ENCODE measurements at regions not wholly inside any gene's neighbourhood (a gene's known extent, or its start where the extent isn't known, plus 50 kb on each side); places are given as distances from the start of the nearest gene placed in this dataset.

- H3K4me2 ChIP-seq (ENCODE audit: low read length): no peak overlapping the region
- H3K4me1 ChIP-seq (ENCODE audit: control insufficient read depth, low read length): no peaks in the 10 kb centered on the region
- no peaks in the 10 kb centered on the region for H3K9me3 ChIP-seq (ENCODE audit: control insufficient read depth, insufficient read depth, low read length)
- no peak for TF ChIP-seq EZH2phosphoT487 (IDR thresholded peaks at IDR 0.05; ENCODE audit: borderline replicate concordance, low read length)
- no peak for TF ChIP-seq CTCF (IDR thresholded peaks at IDR 0.05; ENCODE audit: low read depth, low read length, poor library complexity, severe bottlenecking)
- H3K79me2 ChIP-seq (ENCODE audit: control insufficient read depth, low read length): no peaks in the 10 kb centered on the region
- no peaks in the 10 kb centered on the region for H3K9me2 ChIP-seq (replicated peaks; ENCODE audit: control insufficient read depth, low read length)
- H3K27me3 ChIP-seq (ENCODE audit: control insufficient read depth, low read length): no peaks in the 10 kb centered on the region
- no peak overlapping the region for H3K27ac ChIP-seq (ENCODE audit: low read depth, low read length)
- H3F3A ChIP-seq (ENCODE audit: control insufficient read depth, insufficient read depth): no peaks in the 10 kb centered on the region
- H3K4me3 ChIP-seq (ENCODE audit: low read length): no peak overlapping the region
- H3K36me3 ChIP-seq (ENCODE audit: control insufficient read depth, low read length): no peaks in the 10 kb centered on the region
- no peaks in the 10 kb centered on the region for H4K20me1 ChIP-seq (ENCODE audit: control insufficient read depth, insufficient read depth, low read depth, low read length)
These were observed 432.5 kb upstream of the PCDH15 start for GRCh38 chr10:55233505-55233904.

GRCh38 chr10:55233090-55233489 lies 432.1 kb upstream of the PCDH15 start:
- no peaks in the 10 kb centered on the region for H3F3A ChIP-seq (ENCODE audit: control insufficient read depth, insufficient read depth)
- H3K9me3 ChIP-seq (ENCODE audit: control insufficient read depth, insufficient read depth, low read length): no peaks in the 10 kb centered on the region
- H3K27ac ChIP-seq (ENCODE audit: low read depth, low read length): no peak overlapping the region
- H3K9me2 ChIP-seq (replicated peaks; ENCODE audit: control insufficient read depth, low read length): no peaks in the 10 kb centered on the region
- no peaks in the 10 kb centered on the region for H3K27me3 ChIP-seq (ENCODE audit: control insufficient read depth, low read length)
- no peaks in the 10 kb centered on the region for H4K20me1 ChIP-seq (ENCODE audit: control insufficient read depth, insufficient read depth, low read depth, low read length)
- no peak for TF ChIP-seq EZH2phosphoT487 (IDR thresholded peaks at IDR 0.05; ENCODE audit: borderline replicate concordance, low read length)
- TF ChIP-seq CTCF (IDR thresholded peaks at IDR 0.05; ENCODE audit: low read depth, low read length, poor library complexity, severe bottlenecking): no peak
- H3K4me2 ChIP-seq (ENCODE audit: low read length): no peak overlapping the region
- H3K36me3 ChIP-seq (ENCODE audit: control insufficient read depth, low read length): no peaks in the 10 kb centered on the region
- no peaks in the 10 kb centered on the region for H3K4me1 ChIP-seq (ENCODE audit: control insufficient read depth, low read length)
- H3K79me2 ChIP-seq (ENCODE audit: control insufficient read depth, low read length): no peaks in the 10 kb centered on the region
- no peak overlapping the region for H3K4me3 ChIP-seq (ENCODE audit: low read length)

GRCh38 chr10:55232553-55232952 lies 431.5 kb upstream of the PCDH15 start:
- no peak overlapping the region for H3K27ac ChIP-seq (ENCODE audit: low read depth, low read length)
- TF ChIP-seq EZH2phosphoT487 (IDR thresholded peaks at IDR 0.05; ENCODE audit: borderline replicate concordance, low read length) (no peak), CTCF (IDR thresholded peaks at IDR 0.05; ENCODE audit: low read depth, low read length, poor library complexity, severe bottlenecking) (no peak)
- no peak overlapping the region for H3K4me3 ChIP-seq (ENCODE audit: low read length)
- no peaks in the 10 kb centered on the region for H3K27me3 ChIP-seq (ENCODE audit: control insufficient read depth, low read length)
- no peaks in the 10 kb centered on the region for H3K36me3 ChIP-seq (ENCODE audit: control insufficient read depth, low read length)
- no peaks in the 10 kb centered on the region for H3K79me2 ChIP-seq (ENCODE audit: control insufficient read depth, low read length)
- H3F3A ChIP-seq (ENCODE audit: control insufficient read depth, insufficient read depth): no peaks in the 10 kb centered on the region
- no peak overlapping the region for H3K4me2 ChIP-seq (ENCODE audit: low read length)
- H3K9me3 ChIP-seq (ENCODE audit: control insufficient read depth, insufficient read depth, low read length): no peaks in the 10 kb centered on the region
- H4K20me1 ChIP-seq (ENCODE audit: control insufficient read depth, insufficient read depth, low read depth, low read length): no peaks in the 10 kb centered on the region
- no peaks in the 10 kb centered on the region for H3K9me2 ChIP-seq (replicated peaks; ENCODE audit: control insufficient read depth, low read length)
- H3K4me1 ChIP-seq (ENCODE audit: control insufficient read depth, low read length): no peaks in the 10 kb centered on the region

GRCh38 chr10:55227967-55228366 lies 426.9 kb upstream of the PCDH15 start:
- Histone ChIP-seq H3K27ac (ENCODE audit: low read depth, low read length) (no peak overlapping the region), H3K27me3 (ENCODE audit: control insufficient read depth, low read length) (no peaks in the 10 kb centered on the region), H3K4me3 (ENCODE audit: low read length) (no peak overlapping the region), H3K4me2 (ENCODE audit: low read length) (no peak overlapping the region), H3K4me1 (ENCODE audit: control insufficient read depth, low read length) (no peaks in the 10 kb centered on the region), H3K9me3 (ENCODE audit: control insufficient read depth, insufficient read depth, low read length) (no peaks in the 10 kb centered on the region), H3F3A (ENCODE audit: control insufficient read depth, insufficient read depth) (no peaks in the 10 kb centered on the region), H4K20me1 (ENCODE audit: control insufficient read depth, insufficient read depth, low read depth, low read length) (no peaks in the 10 kb centered on the region), H3K9me2 (replicated peaks; ENCODE audit: control insufficient read depth, low read length) (no peaks in the 10 kb centered on the region), H3K79me2 (ENCODE audit: control insufficient read depth, low read length) (no peaks in the 10 kb centered on the region), H3K36me3 (ENCODE audit: control insufficient read depth, low read length) (no peaks in the 10 kb centered on the region)
- TF ChIP-seq CTCF (IDR thresholded peaks at IDR 0.05; ENCODE audit: low read depth, low read length, poor library complexity, severe bottlenecking) (no peak), EZH2phosphoT487 (IDR thresholded peaks at IDR 0.05; ENCODE audit: borderline replicate concordance, low read length) (no peak)

Data from DOHH2 (cell line).